AML-193 (cell line): ENCODE measurements at regions not wholly inside any gene's neighbourhood (a gene's known extent, or its start where the extent isn't known, plus 50 kb on each side); places are given as distances from the start of the nearest gene placed in this dataset.
"Not testable (repeated sequence)": the region's sequence is repeated elsewhere in the genome, so short reads cannot be mapped to it uniquely, and the experiment has no call there.

Experiments
- DNase-seq, 2 experiments: peaks; one replicate each; lab custom pipeline; 2025; lab: John Stamatoyannopoulos, UW

GRCh38 chr9:32180597-32180996 is 203.8 kb upstream of the ACO1 start:
- DNase-seq, result no peak

DNA sequence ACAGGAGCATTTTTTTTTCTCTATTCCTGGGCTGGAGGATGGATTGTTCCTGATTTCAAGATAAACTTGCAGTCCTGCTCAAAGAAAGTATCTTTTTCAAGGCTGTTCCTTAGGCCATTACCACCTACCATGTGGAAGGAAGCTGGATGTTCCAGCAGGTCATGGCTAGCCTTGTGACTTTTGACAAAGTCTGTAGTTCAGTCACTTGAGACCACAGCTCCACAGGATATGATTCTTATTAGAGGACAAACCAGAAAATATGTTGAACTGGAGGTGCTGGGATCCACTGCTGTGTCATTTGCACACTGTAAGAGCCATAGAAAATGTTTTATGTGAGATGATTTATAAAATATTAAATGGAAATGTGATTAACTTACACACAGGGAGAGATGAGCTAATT is 184.2 kb upstream of the ACO1 start:
- DNase-seq, result no peak

DNA sequence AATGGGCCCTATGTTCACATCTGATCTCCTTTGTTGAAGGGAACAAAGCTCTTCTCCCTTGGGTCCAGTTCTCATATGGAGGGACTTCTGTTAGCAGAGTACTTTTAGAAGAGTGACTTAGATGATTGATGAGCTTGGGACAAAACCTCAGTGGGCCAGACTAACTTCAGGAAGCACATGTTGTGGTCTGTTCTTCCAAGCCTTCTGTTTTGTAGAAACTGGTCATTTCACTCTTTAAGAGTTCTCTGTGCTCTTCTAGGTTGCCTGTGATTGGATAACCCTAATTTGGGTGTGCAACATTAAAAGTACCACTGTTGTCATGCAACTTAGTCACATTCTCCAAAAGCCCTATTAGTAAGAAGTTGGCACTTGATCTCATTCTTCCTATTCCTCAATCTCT is 183.5 kb upstream of the ACO1 start:
- no peak for DNase-seq

GRCh38 chr9:32209164-32209563 is 175.3 kb upstream of the ACO1 start:
- DNase-seq, result not testable (repeated sequence)

DNA sequence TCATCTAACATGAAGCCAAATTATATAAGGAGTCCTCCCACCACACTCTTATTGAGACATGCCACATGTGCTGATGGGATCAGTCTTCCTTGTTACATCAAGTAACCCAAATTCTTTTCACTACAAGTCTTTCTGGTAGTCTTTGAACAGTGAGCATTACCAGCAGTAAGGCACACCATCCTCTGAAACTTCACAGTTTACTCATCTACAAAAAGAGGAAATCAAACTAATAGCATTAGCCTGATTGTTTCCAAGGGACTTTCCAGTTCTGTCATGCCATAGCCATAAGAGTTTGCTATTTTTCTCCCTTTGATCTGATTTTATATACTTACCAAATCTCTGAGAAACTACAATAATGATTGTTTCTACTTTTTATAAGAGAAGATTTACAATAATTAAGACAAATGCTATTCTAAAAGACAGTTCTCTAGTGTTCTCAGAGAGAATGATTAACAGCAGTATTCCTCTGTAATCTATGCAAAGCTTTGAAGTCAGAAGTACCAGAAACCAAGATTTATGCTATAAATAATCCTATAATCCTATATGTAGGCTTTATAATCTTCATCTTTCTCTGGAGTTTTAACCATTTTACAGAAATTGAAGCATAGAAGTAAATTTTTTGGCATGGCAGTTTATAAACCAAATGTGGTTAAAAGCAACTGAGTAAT is 166.2 kb upstream of the ACO1 start:
- no peak for DNase-seq

DNA sequence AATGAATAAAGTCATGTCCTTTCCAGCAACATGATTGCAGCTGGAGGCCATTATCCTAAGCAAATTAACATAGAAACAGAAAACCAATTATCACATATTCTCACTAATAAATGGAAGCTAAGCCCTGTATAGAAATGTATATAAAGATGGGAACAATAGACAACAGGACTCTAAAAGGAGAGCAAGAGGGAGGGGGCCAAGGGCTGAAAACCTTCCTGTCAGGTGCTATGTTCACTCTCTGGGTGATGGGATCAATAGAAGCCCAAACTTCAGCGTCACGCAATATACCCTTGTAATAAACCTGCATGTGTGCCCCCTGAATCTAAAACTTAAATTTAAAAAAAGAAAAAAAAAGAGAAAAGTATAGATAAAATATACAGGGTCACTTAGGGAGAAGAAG is 163.7 kb upstream of the ACO1 start:
- DNase-seq, result no peak

GRCh38 chr9:32234451-32234850 is 150.0 kb upstream of the ACO1 start:
- DNase-seq, result no peak

GRCh38 chr9:32247168-32247567 is 137.3 kb upstream of the ACO1 start:
- no peak for DNase-seq

GRCh38 chr9:32248189-32248712 is 136.2 kb upstream of the ACO1 start:
- no peak for DNase-seq

DNA sequence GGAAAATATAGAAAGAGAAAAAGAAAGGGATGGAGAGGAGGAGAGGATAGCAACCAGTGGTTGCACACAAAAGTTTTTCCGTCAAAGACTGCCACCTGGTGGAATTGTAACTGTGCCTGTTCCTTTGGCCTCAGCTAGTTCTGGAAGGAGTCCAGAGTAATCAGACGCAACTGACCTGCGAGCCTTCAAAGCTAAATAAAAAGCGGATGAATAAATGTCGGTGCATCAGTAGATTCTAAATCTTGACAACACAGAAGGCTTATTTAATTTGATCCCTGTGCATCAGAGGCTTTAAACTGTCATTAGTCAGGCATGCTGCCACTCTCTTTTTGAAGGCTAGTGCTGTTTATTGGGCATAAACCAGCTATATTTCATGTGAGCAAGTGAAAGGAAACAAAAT is 132.9 kb upstream of the ACO1 start:
- DNase-seq, result peak; percentile 51 to 70

DNA sequence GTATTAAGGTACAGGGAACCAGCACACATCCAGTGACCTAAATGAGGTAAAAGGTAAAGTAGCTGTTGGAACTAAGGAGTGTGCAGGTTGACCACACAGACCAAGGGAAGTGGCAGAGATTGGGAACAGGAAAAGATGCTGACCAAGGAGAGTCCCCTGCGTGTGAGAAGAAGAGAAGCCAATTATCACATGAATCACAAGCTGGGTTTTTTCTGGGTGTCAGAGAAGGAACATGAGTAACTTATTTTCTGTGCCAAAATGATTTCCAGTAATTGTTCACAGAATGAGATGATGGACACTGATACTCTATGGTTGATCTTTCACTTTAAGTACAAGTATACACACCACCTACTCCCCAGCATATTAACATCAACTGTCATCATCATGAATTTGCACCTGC is 130.7 kb upstream of the ACO1 start:
- no peak for DNase-seq

- DNase-seq, result no peak
These were observed 129.4 kb upstream of the ACO1 start for GRCh38 chr9:32255026-32255425.

DNA sequence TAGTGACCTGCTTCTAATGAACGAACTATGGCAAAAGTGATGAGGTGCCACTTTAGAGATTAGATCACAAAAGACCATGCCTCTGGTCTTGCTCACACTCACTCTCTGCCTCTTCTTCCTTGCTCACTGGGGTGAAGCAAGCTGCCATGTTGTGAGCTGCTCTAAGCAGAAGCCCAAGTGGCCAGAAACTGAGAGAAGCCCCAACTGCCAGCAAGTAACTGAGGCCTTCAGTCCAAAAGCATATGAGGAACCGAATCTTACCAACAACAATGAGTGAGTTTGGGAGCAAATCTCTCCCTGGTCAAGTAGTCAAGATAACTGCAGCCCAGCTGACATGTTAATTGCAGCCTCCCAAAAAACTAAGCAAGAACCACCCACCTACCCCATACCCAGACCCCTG is 126.0 kb upstream of the ACO1 start:
- no peak for DNase-seq

DNA sequence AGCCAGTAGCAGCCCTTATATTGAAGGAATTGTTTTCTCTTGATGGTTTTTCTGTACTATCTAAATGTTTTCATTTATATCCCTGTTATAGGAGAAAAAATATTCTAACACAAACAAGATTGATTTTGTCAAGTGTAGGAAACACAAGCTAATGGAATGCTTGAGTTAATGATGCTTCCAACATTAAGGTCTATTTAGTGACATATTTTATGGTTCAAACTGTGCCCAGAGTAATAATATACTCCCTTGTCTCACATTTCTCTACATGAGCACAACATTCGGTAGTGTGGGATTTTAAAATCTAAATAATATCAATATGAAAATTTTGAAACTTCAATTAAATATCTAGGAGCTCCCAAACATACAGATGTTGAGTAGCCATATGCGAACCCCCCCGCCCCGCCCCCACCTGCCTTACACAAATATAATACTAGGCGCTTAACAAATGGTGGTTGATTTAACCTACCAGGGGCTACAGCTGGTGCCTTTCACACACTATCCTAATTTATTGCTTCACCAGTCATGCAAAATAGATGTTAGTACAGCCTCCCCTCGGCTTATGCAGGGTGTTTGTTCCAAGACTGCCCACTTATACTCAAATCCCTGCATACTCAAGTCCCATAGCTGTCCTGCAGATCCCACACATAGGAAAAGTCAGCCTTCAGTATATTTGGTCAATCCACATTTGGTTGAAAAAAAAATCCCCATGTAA is 124.1 kb upstream of the ACO1 start:
- no peak for DNase-seq

- peak in 1 of 2 experiments; percentile 4 for DNase-seq
These were observed 120.1 kb upstream of the ACO1 start for GRCh38 chr9:32264170-32264864.

GRCh38 chr9:32265037-32265436 is 119.4 kb upstream of the ACO1 start:
- no peak for DNase-seq

DNA sequence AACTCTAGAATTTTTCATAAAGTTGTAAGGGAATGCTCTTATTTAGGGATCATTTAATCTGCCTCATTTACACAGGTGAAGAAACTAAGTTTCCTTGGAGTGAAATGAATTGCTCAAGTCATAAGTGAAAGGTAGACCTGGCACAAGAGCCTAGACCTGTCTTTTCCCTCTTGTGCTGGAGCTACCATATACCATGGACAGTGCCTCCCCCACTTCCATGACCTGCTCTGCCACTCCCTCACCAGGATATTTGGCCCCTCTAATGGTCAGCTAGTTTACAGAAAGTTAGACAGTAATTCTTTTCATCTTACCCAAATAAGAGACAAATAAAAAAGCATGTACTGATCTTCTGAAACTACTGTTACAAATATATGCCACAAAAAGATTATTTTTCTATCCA is 105.5 kb upstream of the ACO1 start:
- DNase-seq, result no peak

- no peak for DNase-seq
These were observed 94.7 kb upstream of the ACO1 start for GRCh38 chr9:32289756-32290155.

- no peak for DNase-seq
These were observed 93.1 kb upstream of the ACO1 start for GRCh38 chr9:32291370-32291769.

GRCh38 chr9:32292611-32293010 is 91.8 kb upstream of the ACO1 start:
- DNase-seq, result no peak

- DNase-seq, result no peak
These were observed 91.4 kb upstream of the ACO1 start for GRCh38 chr9:32293091-32293490.

- no peak for DNase-seq
These were observed 90.3 kb upstream of the ACO1 start for GRCh38 chr9:32294106-32294505.

GRCh38 chr9:32300373-32300772 is 84.1 kb upstream of the ACO1 start:
- DNase-seq, result no peak
